Fibroblast of villous mesenchyme (primary cell): ENCODE measurements at regions not wholly inside any gene's neighbourhood (a gene's known extent, or its start where the extent isn't known, plus 50 kb on each side); places are given as distances from the start of the nearest gene placed in this dataset.
A peak's percentile ranks its signal among the peaks of the same experiment; 100 is the strongest.

Experiments used
- DNase-seq: peaks from one replicate; pipeline ENCODE4 v3.0.0-alpha.2; 2010; ENCODE audit warnings: low read depth
- H3K4me3 ChIP-seq: 2 replicates; pipeline ENCODE4 v1.5.1; 2011; ENCODE audit warnings: low read depth, mild to moderate bottlenecking, low read length
- TF ChIP-seq, protein P1 (sequence below): IDR thresholded peaks from 2 replicates; pipeline ENCODE4 v1.5.1; 2012; ENCODE audit warnings: low read depth, mild to moderate bottlenecking, low read length; ENCODE audit not compliant: insufficient read depth

DNA sequence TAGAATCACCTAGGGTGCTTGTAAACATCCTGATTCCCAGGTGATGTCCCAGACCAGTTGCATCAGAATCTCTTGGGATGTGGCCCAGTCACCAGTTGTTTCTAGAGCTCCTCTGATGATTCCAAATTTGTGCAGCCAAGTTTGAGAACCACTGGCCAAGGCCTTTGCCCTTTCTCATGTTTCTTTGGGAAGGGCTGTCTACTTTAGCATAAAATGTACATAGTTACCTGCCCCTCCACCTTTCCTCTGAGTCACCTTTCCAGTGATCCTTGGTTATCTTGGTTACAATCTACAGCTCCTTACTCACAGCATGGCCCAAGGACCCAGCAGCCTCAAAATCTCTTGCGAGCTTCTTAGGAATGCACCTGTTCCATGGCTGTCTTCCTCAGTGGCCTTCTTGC is 206.2 kb upstream of the ADRA1D start:
- TF ChIP-seq, protein P1, sequence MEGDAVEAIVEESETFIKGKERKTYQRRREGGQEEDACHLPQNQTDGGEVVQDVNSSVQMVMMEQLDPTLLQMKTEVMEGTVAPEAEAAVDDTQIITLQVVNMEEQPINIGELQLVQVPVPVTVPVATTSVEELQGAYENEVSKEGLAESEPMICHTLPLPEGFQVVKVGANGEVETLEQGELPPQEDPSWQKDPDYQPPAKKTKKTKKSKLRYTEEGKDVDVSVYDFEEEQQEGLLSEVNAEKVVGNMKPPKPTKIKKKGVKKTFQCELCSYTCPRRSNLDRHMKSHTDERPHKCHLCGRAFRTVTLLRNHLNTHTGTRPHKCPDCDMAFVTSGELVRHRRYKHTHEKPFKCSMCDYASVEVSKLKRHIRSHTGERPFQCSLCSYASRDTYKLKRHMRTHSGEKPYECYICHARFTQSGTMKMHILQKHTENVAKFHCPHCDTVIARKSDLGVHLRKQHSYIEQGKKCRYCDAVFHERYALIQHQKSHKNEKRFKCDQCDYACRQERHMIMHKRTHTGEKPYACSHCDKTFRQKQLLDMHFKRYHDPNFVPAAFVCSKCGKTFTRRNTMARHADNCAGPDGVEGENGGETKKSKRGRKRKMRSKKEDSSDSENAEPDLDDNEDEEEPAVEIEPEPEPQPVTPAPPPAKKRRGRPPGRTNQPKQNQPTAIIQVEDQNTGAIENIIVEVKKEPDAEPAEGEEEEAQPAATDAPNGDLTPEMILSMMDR = no peak
- no peak overlapping the region for H3K4me3 ChIP-seq
- no peak for DNase-seq

DNA sequence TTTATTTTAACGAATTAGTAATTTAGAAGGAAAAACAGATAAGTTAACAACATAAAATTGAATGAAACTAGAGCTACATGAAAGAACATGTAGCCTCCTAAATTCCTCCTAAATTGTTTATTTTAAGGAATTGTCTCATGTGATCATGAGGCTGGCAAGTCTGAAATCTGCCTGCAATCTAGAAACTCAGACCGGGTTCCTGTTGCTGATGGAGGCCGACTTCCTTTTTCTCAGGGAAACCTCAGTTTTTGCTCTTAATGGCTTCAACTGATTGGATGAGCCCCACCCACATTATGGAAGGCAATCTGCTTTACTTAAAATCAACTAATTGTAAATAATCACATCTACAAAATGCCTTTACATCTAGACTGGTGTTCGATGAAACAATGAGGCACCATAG is 205.0 kb upstream of the ADRA1D start:
- DNase-seq = no peak
- TF ChIP-seq, protein P1 = no peak
- H3K4me3 ChIP-seq = no peak overlapping the region

DNA sequence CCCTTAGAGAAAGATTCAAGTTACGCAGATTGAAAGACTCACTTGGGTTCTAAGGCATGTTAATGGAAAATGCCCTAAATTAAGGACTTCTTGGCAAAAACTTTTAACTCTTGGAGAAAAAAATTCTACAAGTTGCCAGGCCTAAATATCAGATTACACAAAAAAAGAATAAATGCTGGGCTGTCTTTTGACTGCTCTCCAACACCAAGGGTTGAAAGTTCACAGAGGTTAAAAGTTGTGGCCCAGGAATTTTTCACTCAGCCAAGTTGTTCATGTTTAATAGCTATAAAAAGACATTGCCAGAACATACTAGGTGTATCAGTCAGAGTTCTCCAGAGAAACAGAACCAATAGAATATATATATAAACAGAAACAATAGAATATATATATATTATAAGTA is 204.3 kb upstream of the ADRA1D start:
- TF ChIP-seq, protein P1 = no peak
- no peak overlapping the region for H3K4me3 ChIP-seq
- DNase-seq = no peak

DNA sequence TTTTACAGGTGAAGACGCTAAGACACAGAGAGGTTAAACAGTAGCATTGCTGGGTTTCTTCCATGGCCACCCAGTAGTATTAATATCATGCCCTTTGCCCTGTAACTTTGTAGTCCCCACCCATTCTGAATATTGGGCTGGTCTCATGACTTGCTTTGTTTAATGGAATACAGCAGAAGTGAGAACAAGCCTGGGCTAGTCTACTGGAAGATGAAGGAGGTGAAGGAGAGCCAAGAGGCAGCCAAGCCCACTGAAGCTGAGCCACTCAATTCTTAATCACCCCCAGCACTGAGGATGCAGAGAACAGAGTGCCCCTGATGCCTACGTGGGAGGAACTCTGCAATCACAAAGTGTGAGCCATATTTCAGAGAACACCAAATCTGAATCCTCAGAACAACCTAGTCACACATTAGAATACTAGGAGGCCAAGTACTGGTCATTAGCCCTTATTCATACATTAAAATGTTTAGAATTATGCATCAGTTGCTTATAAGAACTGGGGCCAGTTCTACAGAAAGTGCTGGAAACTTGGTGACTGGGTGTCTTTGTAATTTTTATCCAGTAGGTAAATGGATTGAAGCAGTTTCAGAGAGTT is 202.5 kb upstream of the ADRA1D start:
- no peak overlapping the region for H3K4me3 ChIP-seq
- DNase-seq = no peak
- TF ChIP-seq, protein P1 = no peak

DNA sequence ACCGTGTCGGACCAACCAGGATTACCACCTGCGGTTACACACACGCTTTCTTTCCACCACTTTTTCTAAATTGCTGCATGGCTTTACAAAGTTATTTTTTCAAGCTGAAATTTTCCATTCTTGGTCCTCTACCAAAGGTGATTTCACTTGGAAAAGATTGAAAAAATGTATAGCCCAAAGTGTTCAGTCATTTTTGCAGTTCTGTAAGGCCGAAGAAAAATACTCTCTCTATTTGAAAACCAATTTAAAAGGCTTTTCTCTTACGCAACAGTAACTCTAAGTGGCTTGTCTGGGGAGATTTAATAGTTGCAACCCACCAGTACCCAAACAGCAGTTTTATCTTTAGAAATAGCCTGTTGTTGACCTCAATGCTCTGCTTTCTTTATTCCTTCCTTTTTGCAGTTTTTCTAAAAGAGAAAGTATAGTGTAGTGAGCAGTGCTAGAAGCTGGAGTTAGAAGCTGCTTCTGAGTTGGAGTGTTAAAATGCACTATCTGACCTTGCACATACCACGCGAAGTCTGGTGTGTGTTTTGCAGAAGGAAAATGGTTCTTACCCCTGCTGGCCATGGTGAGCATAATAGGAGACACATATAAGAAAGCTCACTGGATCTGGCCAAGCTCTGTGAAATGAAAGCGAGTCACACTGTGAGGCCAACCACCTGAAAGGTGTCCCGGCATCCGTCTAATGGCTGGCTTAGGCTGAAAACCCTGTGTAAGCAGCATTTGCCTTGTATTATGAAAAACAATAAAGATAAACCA is 201.0 kb upstream of the ADRA1D start:
- DNase-seq = peak; percentile 85
- peak overlapping the region; percentile 30 for H3K4me3 ChIP-seq
- TF ChIP-seq, protein P1 = peak; percentile 61

DNA sequence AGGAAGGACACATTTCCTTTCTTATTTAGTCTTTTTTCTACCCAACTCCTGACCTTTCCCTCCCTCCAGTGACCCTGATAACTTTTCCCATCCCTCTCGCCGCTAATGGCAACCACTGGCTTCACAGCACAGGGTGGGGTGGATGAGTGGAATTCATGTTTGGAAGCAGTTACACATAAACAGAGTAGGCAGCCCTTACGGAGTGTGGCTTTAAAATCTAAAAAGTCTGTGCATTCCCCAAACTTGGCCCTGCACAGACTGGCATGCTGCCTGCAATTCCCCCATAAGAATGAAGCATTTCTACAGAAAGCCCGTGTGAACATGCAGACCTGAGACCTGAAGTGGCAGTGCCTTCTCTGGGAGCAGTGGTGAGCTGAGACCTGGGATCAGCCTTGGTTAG is 196.7 kb upstream of the ADRA1D start:
- H3K4me3 ChIP-seq = no peak overlapping the region
- DNase-seq = no peak
- TF ChIP-seq, protein P1 = no peak
